H9 (cell line): ENCODE measurements at regions not wholly inside any gene's neighbourhood (a gene's known extent, or its start where the extent isn't known, plus 50 kb on each side); places are given as distances from the start of the nearest gene placed in this dataset.

Experiments used
- DNase-seq: peaks from one replicate; pipeline ENCODE4 v3.0.0-alpha.2; 2017
- H2AFZ ChIP-seq: one replicate; pipeline ENCODE4 v1.6.1; 2013; ENCODE audit warnings: mild to moderate bottlenecking, low read length, control low read depth, moderate library complexity
- H2AK5ac ChIP-seq: 2 replicates; pipeline ENCODE4 v1.6.1; 2013; ENCODE audit warnings: low read length, control low read depth, mixed read lengths; ENCODE audit not compliant: insufficient read length
- H2BK120ac ChIP-seq: one replicate; pipeline ENCODE4 v1.6.1; 2013; ENCODE audit warnings: low read depth, mild to moderate bottlenecking, low read length, control low read depth, inconsistent platforms; ENCODE audit not compliant: poor library complexity, severe bottlenecking
- H2BK12ac ChIP-seq: 2 replicates; pipeline ENCODE4 v1.6.1; 2013; ENCODE audit warnings: low read length, control low read depth, mixed read lengths, low read depth; ENCODE audit not compliant: insufficient read length
- H2BK15ac ChIP-seq: 2 replicates; pipeline ENCODE4 v1.6.1; 2013; ENCODE audit warnings: low read depth, low read length, control low read depth
- H2BK20ac ChIP-seq: one replicate; pipeline ENCODE4 v1.6.1; 2013; ENCODE audit warnings: low read depth, mild to moderate bottlenecking, low read length, control low read depth, inconsistent platforms; ENCODE audit not compliant: poor library complexity, severe bottlenecking
- H2BK5ac ChIP-seq: 2 replicates; pipeline ENCODE4 v1.6.1; 2013; ENCODE audit warnings: low read length, control low read depth, mixed read lengths; ENCODE audit not compliant: insufficient read length
- H3K14ac ChIP-seq: 2 replicates; pipeline ENCODE4 v1.6.1; 2013; ENCODE audit warnings: low read length, control low read depth; ENCODE audit not compliant: insufficient read depth
- H3K18ac ChIP-seq: 2 replicates; pipeline ENCODE4 v1.6.1; 2013; ENCODE audit warnings: low read depth, mild to moderate bottlenecking, mixed read lengths, low read length, control low read depth; ENCODE audit not compliant: insufficient read length
- H3K23ac ChIP-seq: 2 replicates; pipeline ENCODE4 v1.6.1; 2013; ENCODE audit warnings: low read length, control low read depth, mixed read lengths, low read depth; ENCODE audit not compliant: insufficient read length
- H3K23me2 ChIP-seq: 2 replicates; pipeline ENCODE4 v1.6.1; 2013; ENCODE audit warnings: low read depth, mild to moderate bottlenecking, mixed read lengths, low read length, control low read depth; ENCODE audit not compliant: insufficient read length, poor library complexity, severe bottlenecking
- H3K27ac ChIP-seq: 2 replicates; pipeline ENCODE4 v1.5.1; 2013; ENCODE audit warnings: low read length, control low read depth, mixed read lengths, low read depth; ENCODE audit not compliant: insufficient read length
- H3K27me3 ChIP-seq: 2 replicates; pipeline ENCODE4 v1.6.1; 2013; ENCODE audit warnings: low read length, control low read depth, inconsistent platforms; ENCODE audit not compliant: insufficient read depth
- H3K4ac ChIP-seq: 2 replicates; pipeline ENCODE4 v1.6.1; 2013; ENCODE audit warnings: low read depth, mild to moderate bottlenecking, control low read depth, inconsistent platforms, low read length, moderate library complexity
- H3K4me1 ChIP-seq: 2 replicates; pipeline ENCODE4 v1.6.1; 2013; ENCODE audit warnings: low read length, control low read depth, inconsistent platforms; ENCODE audit not compliant: insufficient read depth
- H3K4me2 ChIP-seq: 2 replicates; pipeline ENCODE4 v1.6.1; 2013; ENCODE audit warnings: low read length, control low read depth, mixed read lengths; ENCODE audit not compliant: insufficient read length, insufficient read depth
- H3K56ac ChIP-seq: 2 replicates; pipeline ENCODE4 v1.6.1; 2013; ENCODE audit warnings: low read depth, mild to moderate bottlenecking, mixed read lengths, low read length, control low read depth; ENCODE audit not compliant: insufficient read length
- H3K79me1 ChIP-seq: 2 replicates; pipeline ENCODE4 v1.6.1; 2013; ENCODE audit warnings: low read depth, mild to moderate bottlenecking, moderate library complexity, low read length, control low read depth, inconsistent platforms; ENCODE audit not compliant: insufficient read depth, poor library complexity, severe bottlenecking
- H3K79me2 ChIP-seq: 2 replicates; pipeline ENCODE4 v1.6.1; 2013; ENCODE audit warnings: low read length, control low read depth, inconsistent platforms; ENCODE audit not compliant: insufficient read depth
- H3K9ac ChIP-seq: 2 replicates; pipeline ENCODE4 v1.6.1; 2013; ENCODE audit warnings: low read length, control low read depth, mixed read lengths; ENCODE audit not compliant: insufficient read length; ENCODE audit errors: extremely low read depth
- H3K9me3 ChIP-seq: one replicate; pipeline ENCODE4 v1.6.1; 2013; ENCODE audit warnings: low read depth, low read length, inconsistent platforms; ENCODE audit not compliant: control insufficient read depth
- H3T11ph ChIP-seq: one replicate; pipeline ENCODE4 v1.6.1; 2013; ENCODE audit warnings: mild to moderate bottlenecking, low read length, control low read depth, inconsistent platforms
- H4K20me1 ChIP-seq: one replicate; pipeline ENCODE4 v1.6.1; 2013; ENCODE audit not compliant: control insufficient read depth, insufficient read length, insufficient read depth
- H4K5ac ChIP-seq: 2 replicates; pipeline ENCODE4 v1.6.1; 2013; ENCODE audit warnings: low read depth, mild to moderate bottlenecking, mixed read lengths, low read length, control low read depth; ENCODE audit not compliant: insufficient read length
- H4K8ac ChIP-seq: replicated peaks from 2 replicates; pipeline ENCODE4 v1.6.1; 2013; ENCODE audit warnings: low read length, control low read depth, mixed read lengths, low read depth; ENCODE audit not compliant: insufficient read length
- H4K91ac ChIP-seq: 2 replicates; pipeline ENCODE4 v1.6.1; 2013; ENCODE audit warnings: low read depth, mild to moderate bottlenecking, moderate library complexity, mixed read lengths, low read length, control low read depth; ENCODE audit not compliant: insufficient read length
- H3K27ac Mint-ChIP-seq, 3 experiments: 2 replicates in 2 of 3; 3 replicates in 1 of 3; pipeline ENCODE4 v1.8.0; 2020 to 2021; ENCODE audit warnings: mixed read lengths in 3 of 3, mild to moderate bottlenecking in 1 of 3, moderate library complexity in 1 of 3
- H3K27me3 Mint-ChIP-seq: 2 replicates; pipeline ENCODE4 v1.8.0; 2021; ENCODE audit warnings: low read depth, mild to moderate bottlenecking, moderate library complexity, mixed read lengths
- H3K36me3 Mint-ChIP-seq, 3 experiments: 2 replicates in 2 of 3; 3 replicates in 1 of 3; pipeline ENCODE4 v1.8.0; 2020 to 2021; ENCODE audit warnings: low read depth in 3 of 3, mixed read lengths in 3 of 3; ENCODE audit not compliant: insufficient read depth in 1 of 3
- H3K4me1 Mint-ChIP-seq, 2 experiments: 2 replicates each; pipeline ENCODE4 v1.8.0; 2020; ENCODE audit warnings: mixed read lengths in 2 of 2
- H3K4me3 Mint-ChIP-seq, 2 experiments: 2 replicates in 1 of 2; 3 replicates in 1 of 2; pipeline ENCODE4 v1.8.0; 2020 to 2021; ENCODE audit warnings: mild to moderate bottlenecking in 2 of 2, mixed read lengths in 2 of 2, moderate library complexity in 1 of 2
- H3K9me3 Mint-ChIP-seq, 2 experiments: 2 replicates in 1 of 2; 3 replicates in 1 of 2; pipeline ENCODE4 v1.8.0; 2020; ENCODE audit warnings: mild to moderate bottlenecking in 2 of 2, mixed read lengths in 2 of 2, moderate library complexity in 1 of 2
- WGBS: extraction: QIAGEN DNeasy Blood & Tissue Kit; methylation state at CpG from one replicate; pipeline ENCODE4 v1.1.7; 2013; ENCODE audit warnings: missing lambda C conversion rate, low lambda C conversion rate, mixed read lengths; ENCODE audit not compliant: insufficient read length; ENCODE audit errors: extremely low coverage; 5-methylcytosine and 5-hydroxymethylcytosine counted together
- TF ChIP-seq, protein P1 (sequence below): fragments of 200-600 bp; sonication (generic); conservative IDR thresholded peaks from 3 replicates; pipeline ENCODE4 v1.8.0; 2021; ENCODE audit warnings: antibody characterized with exemption, mild to moderate bottlenecking

- Histone ChIP-seq H3K23me2 (no peaks in the 10 kb centered on the region), H2AFZ (no peak overlapping the region), H2BK20ac (no peak overlapping the region), H2BK15ac (no peak overlapping the region), H3K27ac (no peak overlapping the region), H4K8ac (no peak overlapping the region), H3K4ac (no peak overlapping the region), H4K20me1 (no peaks in the 10 kb centered on the region), H3K56ac (no peak overlapping the region), H3T11ph (no peak overlapping the region), H3K9ac (no peak overlapping the region), H3K79me1 (no peaks in the 10 kb centered on the region), H2BK5ac (no peak overlapping the region), H2BK120ac (no peak overlapping the region), H3K14ac (no peak overlapping the region), H4K5ac (no peak overlapping the region), H3K27me3 (no peaks in the 10 kb centered on the region), H2BK12ac (no peak overlapping the region), H3K79me2 (no peaks in the 10 kb centered on the region), H3K9me3 (no peaks in the 10 kb centered on the region), H3K4me2 (no peak overlapping the region), H2AK5ac (no peak overlapping the region), H3K4me1 (no peaks in the 10 kb centered on the region), H3K23ac (no peak overlapping the region), H4K91ac (no peak overlapping the region), H3K18ac (no peak overlapping the region)
- Mint-ChIP-seq H3K27ac (no peak overlapping the region), H3K27me3 (no peaks in the 10 kb centered on the region), H3K4me3 (no peak overlapping the region), H3K9me3 (peaks cover 4 to 5% of the 10 kb centered on the region in 2 experiments), H3K36me3 (peaks cover 0 to 6% (median 2%) of the 10 kb centered on the region in 3 experiments; a peak in 4 of 7 replicates), H3K4me1 (peaks cover 0 to 4% of the 10 kb centered on the region in 2 experiments; a peak in 1 of 4 replicates)
- no peak for DNase-seq
- WGBS, result no CpG with 5 or more reads among the region's 1 CpG
- TF ChIP-seq, protein P1, sequence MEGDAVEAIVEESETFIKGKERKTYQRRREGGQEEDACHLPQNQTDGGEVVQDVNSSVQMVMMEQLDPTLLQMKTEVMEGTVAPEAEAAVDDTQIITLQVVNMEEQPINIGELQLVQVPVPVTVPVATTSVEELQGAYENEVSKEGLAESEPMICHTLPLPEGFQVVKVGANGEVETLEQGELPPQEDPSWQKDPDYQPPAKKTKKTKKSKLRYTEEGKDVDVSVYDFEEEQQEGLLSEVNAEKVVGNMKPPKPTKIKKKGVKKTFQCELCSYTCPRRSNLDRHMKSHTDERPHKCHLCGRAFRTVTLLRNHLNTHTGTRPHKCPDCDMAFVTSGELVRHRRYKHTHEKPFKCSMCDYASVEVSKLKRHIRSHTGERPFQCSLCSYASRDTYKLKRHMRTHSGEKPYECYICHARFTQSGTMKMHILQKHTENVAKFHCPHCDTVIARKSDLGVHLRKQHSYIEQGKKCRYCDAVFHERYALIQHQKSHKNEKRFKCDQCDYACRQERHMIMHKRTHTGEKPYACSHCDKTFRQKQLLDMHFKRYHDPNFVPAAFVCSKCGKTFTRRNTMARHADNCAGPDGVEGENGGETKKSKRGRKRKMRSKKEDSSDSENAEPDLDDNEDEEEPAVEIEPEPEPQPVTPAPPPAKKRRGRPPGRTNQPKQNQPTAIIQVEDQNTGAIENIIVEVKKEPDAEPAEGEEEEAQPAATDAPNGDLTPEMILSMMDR, result no peak
These were observed 90.1 kb upstream of the TRPC7 start for GRCh38 chr5:136455409-136455808.
